IPS DF 6.9 (cell line): ENCODE measurements at regions not wholly inside any gene's neighbourhood (a gene's known extent, or its start where the extent isn't known, plus 50 kb on each side); places are given as distances from the start of the nearest gene placed in this dataset.
"Not testable (repeated sequence)": the region's sequence is repeated elsewhere in the genome, so short reads cannot be mapped to it uniquely, and the experiment has no call there.

Source experiments
- DNase-seq: peaks from one replicate; pipeline ENCODE4 v3.0.0-alpha.2; 2013; ENCODE audit warnings: low read depth, low spot score
- H3K27ac ChIP-seq: one replicate; pipeline ENCODE4 v1.5.1; 2013; ENCODE audit warnings: low read length, control low read depth
- H3K27me3 ChIP-seq: 2 replicates; pipeline ENCODE4 v1.6.1; 2013; ENCODE audit warnings: mild to moderate bottlenecking, low read length; ENCODE audit not compliant: control insufficient read depth, insufficient read depth
- H3K36me3 ChIP-seq: 2 replicates; pipeline ENCODE4 v1.6.1; 2013; ENCODE audit warnings: low read length; ENCODE audit not compliant: control insufficient read depth, insufficient read depth
- H3K4me1 ChIP-seq: 2 replicates; pipeline ENCODE4 v1.6.1; 2013; ENCODE audit warnings: low read length; ENCODE audit not compliant: control insufficient read depth, insufficient read depth
- H3K4me3 ChIP-seq: 2 replicates; pipeline ENCODE4 v1.5.1; 2013; ENCODE audit warnings: mild to moderate bottlenecking, low read length
- H3K9me3 ChIP-seq: 2 replicates; pipeline ENCODE4 v1.6.1; 2013; ENCODE audit warnings: low read length, inconsistent platforms; ENCODE audit not compliant: control insufficient read depth, insufficient read depth
- WGBS: extraction: QIAGEN DNeasy Blood & Tissue Kit; methylation state at CpG from one replicate; pipeline ENCODE4 v1.1.7; 2013; ENCODE audit warnings: mixed read lengths, missing lambda C conversion rate; ENCODE audit not compliant: insufficient read length, insufficient coverage; 5-methylcytosine and 5-hydroxymethylcytosine counted together

GRCh38 chr2:91511166-91511565, 2819.7 kb downstream of the RPIA start:
- H3K27me3 ChIP-seq, H3K9me3 ChIP-seq, H3K27ac ChIP-seq, H3K4me3 ChIP-seq, H3K4me1 ChIP-seq, DNase-seq, H3K36me3 ChIP-seq: not testable (repeated sequence)
- no CpG with 5 or more reads among the region's 2 CpGs for WGBS

GRCh38 chr2:91515966-91516365, 2824.5 kb downstream of the RPIA start:
- DNase-seq, H3K4me1 ChIP-seq, H3K4me3 ChIP-seq, H3K9me3 ChIP-seq, H3K27ac ChIP-seq, H3K27me3 ChIP-seq, H3K36me3 ChIP-seq: not testable (repeated sequence)
- WGBS, result no CpG with 5 or more reads among the region's 3 CpGs

- H3K4me3 ChIP-seq, H3K9me3 ChIP-seq, H3K27ac ChIP-seq, H3K27me3 ChIP-seq, DNase-seq, H3K4me1 ChIP-seq, H3K36me3 ChIP-seq: not testable (repeated sequence)
- no CpG with 5 or more reads among the region's 6 CpGs for WGBS
These were observed 2825.2 kb downstream of the RPIA start for GRCh38 chr2:91516669-91517068.

GRCh38 chr2:91517846-91518245, 2826.4 kb downstream of the RPIA start:
- not testable (repeated sequence) for H3K27ac ChIP-seq, H3K9me3 ChIP-seq, DNase-seq, H3K4me3 ChIP-seq, H3K4me1 ChIP-seq, H3K36me3 ChIP-seq, H3K27me3 ChIP-seq
- no CpG with 5 or more reads among the region's 1 CpG for WGBS

GRCh38 chr2:91518361-91518981, 2827.0 kb downstream of the RPIA start:
- H3K27ac ChIP-seq, H3K4me1 ChIP-seq, H3K27me3 ChIP-seq, H3K4me3 ChIP-seq, H3K9me3 ChIP-seq, DNase-seq, H3K36me3 ChIP-seq: not testable (repeated sequence)
- WGBS, result no CpG with 5 or more reads among the region's 5 CpGs

GRCh38 chr2:91519359-91519758, 2827.9 kb downstream of the RPIA start:
- not testable (repeated sequence) for H3K27ac ChIP-seq, H3K4me1 ChIP-seq, DNase-seq, H3K9me3 ChIP-seq, H3K27me3 ChIP-seq, H3K4me3 ChIP-seq, H3K36me3 ChIP-seq
- no CpG with 5 or more reads among the region's 3 CpGs for WGBS

- WGBS, result no CpG with 5 or more reads among the region's 5 CpGs
- not testable (repeated sequence) for H3K27me3 ChIP-seq
These were observed 2828.4 kb downstream of the RPIA start for GRCh38 chr2:91519914-91520313.

GRCh38 chr2:91520523-91520922, 2829.1 kb downstream of the RPIA start:
- no CpG with 5 or more reads among the region's 3 CpGs for WGBS
- H3K27ac ChIP-seq, H3K4me1 ChIP-seq, DNase-seq, H3K4me3 ChIP-seq, H3K9me3 ChIP-seq, H3K27me3 ChIP-seq, H3K36me3 ChIP-seq: not testable (repeated sequence)

More at GRCh38 chr2:91519914-91520313, 2828.4 kb downstream of the RPIA start:
- not testable (repeated sequence) for H3K4me1 ChIP-seq, DNase-seq, H3K4me3 ChIP-seq, H3K27ac ChIP-seq, H3K9me3 ChIP-seq, H3K36me3 ChIP-seq

GRCh38 chr2:91520972-91521535, 2829.6 kb downstream of the RPIA start:
- H3K4me1 ChIP-seq, H3K27me3 ChIP-seq, H3K9me3 ChIP-seq, H3K27ac ChIP-seq, DNase-seq, H3K36me3 ChIP-seq, H3K4me3 ChIP-seq: not testable (repeated sequence)
- WGBS, result no CpG with 5 or more reads among the region's 7 CpGs

GRCh38 chr2:91521944-91522343, 2830.5 kb downstream of the RPIA start:
- not testable (repeated sequence) for H3K4me3 ChIP-seq, H3K27ac ChIP-seq, H3K27me3 ChIP-seq, DNase-seq, H3K36me3 ChIP-seq, H3K9me3 ChIP-seq, H3K4me1 ChIP-seq
- WGBS, result no CpG with 5 or more reads among the region's 4 CpGs

- no CpG with 5 or more reads among the region's 5 CpGs for WGBS
- not testable (repeated sequence) for DNase-seq, H3K27me3 ChIP-seq, H3K4me1 ChIP-seq, H3K36me3 ChIP-seq, H3K4me3 ChIP-seq, H3K27ac ChIP-seq, H3K9me3 ChIP-seq
These were observed 2831.4 kb downstream of the RPIA start for GRCh38 chr2:91522877-91523276.
